ENCODE measurements at regions not wholly inside any gene's neighbourhood (a gene's known extent, or its start where the extent isn't known, plus 50 kb on each side); places are given as distances from the start of the nearest gene placed in this dataset.
"Not testable (repeated sequence)": the region's sequence is repeated elsewhere in the genome, so short reads cannot be mapped to it uniquely, and the experiment has no call there.

DNA sequence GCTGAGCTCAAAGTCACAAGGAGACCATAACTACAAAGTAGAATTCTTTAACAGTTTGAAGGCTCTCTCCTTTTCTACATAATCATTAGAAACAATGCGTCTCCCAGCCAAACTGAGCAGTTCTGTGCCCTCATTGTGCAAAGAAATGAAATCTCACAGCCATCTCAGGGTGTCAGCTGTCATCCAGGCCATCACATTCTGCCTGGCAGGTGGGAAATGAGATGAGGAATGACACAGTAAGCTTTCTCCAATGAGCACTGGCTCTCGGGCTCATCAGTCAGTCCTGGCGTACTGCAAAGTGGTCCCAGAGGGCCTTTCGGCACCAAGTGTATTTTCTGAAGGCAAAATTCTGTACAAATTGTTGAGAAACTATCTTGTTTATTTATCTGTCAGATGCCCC is 306.5 kb downstream of the KCTD12 start:
- DNase-seq (no peak), ATAC-seq (ENCODE audit: low read depth) (no peak)
- H3K4me3 Mint-ChIP-seq, result no peak overlapping the region
- no peaks in the 10 kb centered on the region for H3K36me3 Mint-ChIP-seq (ENCODE audit: low read depth)
- no peaks in the 10 kb centered on the region for H3K4me1 Mint-ChIP-seq
- H3K27me3 Mint-ChIP-seq, result no peaks in the 10 kb centered on the region
- POLR2A ChIA-PET, result no interaction called here
- CTCF ChIA-PET, result no interaction called here
- H3K9me3 Mint-ChIP-seq, result peaks cover 22% of the 10 kb centered on the region
- H3K27ac Mint-ChIP-seq, result no peak overlapping the region
- intact Hi-C loops (cut with micrococcal nuclease), result no loop called here
- TF ChIP-seq, protein P1, sequence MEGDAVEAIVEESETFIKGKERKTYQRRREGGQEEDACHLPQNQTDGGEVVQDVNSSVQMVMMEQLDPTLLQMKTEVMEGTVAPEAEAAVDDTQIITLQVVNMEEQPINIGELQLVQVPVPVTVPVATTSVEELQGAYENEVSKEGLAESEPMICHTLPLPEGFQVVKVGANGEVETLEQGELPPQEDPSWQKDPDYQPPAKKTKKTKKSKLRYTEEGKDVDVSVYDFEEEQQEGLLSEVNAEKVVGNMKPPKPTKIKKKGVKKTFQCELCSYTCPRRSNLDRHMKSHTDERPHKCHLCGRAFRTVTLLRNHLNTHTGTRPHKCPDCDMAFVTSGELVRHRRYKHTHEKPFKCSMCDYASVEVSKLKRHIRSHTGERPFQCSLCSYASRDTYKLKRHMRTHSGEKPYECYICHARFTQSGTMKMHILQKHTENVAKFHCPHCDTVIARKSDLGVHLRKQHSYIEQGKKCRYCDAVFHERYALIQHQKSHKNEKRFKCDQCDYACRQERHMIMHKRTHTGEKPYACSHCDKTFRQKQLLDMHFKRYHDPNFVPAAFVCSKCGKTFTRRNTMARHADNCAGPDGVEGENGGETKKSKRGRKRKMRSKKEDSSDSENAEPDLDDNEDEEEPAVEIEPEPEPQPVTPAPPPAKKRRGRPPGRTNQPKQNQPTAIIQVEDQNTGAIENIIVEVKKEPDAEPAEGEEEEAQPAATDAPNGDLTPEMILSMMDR (IDR thresholded peaks at IDR 0.05), result no peak

DNA sequence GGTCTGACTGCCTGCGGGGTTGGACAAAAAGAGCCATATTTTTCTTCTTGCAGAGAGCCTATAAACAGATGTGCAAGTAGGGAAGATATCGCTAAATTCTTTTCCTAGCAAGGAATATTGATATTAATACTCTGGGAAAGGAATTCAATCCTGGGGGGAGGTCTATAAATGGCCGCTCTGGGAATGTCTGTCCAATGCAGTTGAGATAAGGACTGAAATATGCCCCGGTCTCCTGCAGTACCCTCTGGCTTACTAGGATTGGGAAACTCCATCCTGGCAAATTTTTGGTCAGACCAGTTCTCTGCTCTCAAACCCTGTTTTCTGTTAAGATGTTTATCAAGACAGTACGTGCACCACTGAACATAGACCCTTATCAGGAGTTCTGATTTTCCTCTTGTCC is 310.6 kb downstream of the KCTD12 start:
- H3K27me3 Mint-ChIP-seq; intact Hi-C loops (cut with micrococcal nuclease); H3K4me1 Mint-ChIP-seq; CTCF ChIA-PET; H3K4me3 Mint-ChIP-seq; H3K36me3 Mint-ChIP-seq (ENCODE audit: low read depth); DNase-seq; POLR2A ChIA-PET; H3K27ac Mint-ChIP-seq; ATAC-seq (ENCODE audit: low read depth): not testable (repeated sequence)
- peaks cover 22% of the 10 kb centered on the region for H3K9me3 Mint-ChIP-seq

DNA sequence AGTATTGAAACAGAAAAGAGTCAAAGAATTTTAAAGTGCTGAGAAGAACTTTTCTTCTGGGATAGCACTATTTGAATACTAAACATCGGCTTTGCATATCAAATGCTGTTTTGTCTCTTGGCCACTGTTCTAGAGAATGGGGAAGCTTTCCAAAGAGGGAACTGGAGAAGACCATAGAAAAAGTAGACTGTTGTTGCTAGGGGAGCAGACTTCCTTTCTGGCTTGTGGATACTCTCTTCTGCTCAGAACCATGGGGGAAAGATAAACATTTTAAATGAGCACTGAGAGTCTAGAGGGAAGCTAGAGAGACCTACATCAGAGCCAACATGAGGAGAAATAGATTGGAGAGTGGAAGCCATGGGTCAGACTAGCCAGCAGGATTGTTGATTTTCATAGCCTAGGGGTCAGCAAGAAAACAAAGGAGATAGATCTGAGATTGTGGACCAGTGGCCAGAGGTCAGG is 315.7 kb downstream of the KCTD12 start:
- CTCF ChIA-PET, result no interaction called here
- DNase-seq (no peak), ATAC-seq (ENCODE audit: low read depth) (no peak)
- intact Hi-C loops (cut with micrococcal nuclease), result no loop called here
- POLR2A ChIA-PET, result no interaction called here
- peaks cover 5% of the 10 kb centered on the region for H3K9me3 Mint-ChIP-seq
- H3K36me3 Mint-ChIP-seq (ENCODE audit: low read depth), result no peaks in the 10 kb centered on the region
- no peaks in the 10 kb centered on the region for H3K4me1 Mint-ChIP-seq
- H3K27me3 Mint-ChIP-seq, result no peaks in the 10 kb centered on the region
- H3K27ac Mint-ChIP-seq, result no peak overlapping the region
- TF ChIP-seq, protein P1 (IDR thresholded peaks at IDR 0.05), result no peak
- H3K4me3 Mint-ChIP-seq, result no peak overlapping the region

DNA sequence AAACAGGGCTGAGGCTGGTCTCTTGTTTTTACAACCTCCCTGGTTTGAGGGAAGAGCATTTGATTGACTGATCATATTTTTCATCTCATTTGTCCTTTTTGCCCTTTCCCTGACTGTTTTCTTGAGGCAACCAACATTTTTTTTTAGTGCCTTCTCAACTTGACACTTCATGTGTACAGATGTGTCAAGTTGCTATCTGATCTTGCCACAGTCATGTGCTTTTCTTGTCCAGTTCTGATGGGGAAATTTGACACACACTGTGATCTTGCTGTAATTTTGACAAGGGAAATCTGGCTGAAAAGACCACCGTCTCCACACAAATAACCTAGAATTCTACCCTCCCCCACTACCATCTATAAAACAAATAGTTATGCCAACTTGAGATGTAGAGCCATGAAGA is 329.6 kb downstream of the KCTD12 start:
- Mint-ChIP-seq H3K36me3 (ENCODE audit: low read depth) (no peaks in the 10 kb centered on the region), H3K27me3 (peaks cover 3% of the 10 kb centered on the region), H3K4me3 (no peak overlapping the region), H3K27ac (no peak overlapping the region), H3K4me1 (no peaks in the 10 kb centered on the region), H3K9me3 (no peaks in the 10 kb centered on the region)
- TF ChIP-seq, protein P1 (IDR thresholded peaks at IDR 0.05), result no peak
- intact Hi-C loops (cut with micrococcal nuclease), result no loop called here
- POLR2A ChIA-PET, result no interaction called here
- no peak for ATAC-seq (ENCODE audit: low read depth)
- DNase-seq, result no peak
- CTCF ChIA-PET, result no interaction called here

DNA sequence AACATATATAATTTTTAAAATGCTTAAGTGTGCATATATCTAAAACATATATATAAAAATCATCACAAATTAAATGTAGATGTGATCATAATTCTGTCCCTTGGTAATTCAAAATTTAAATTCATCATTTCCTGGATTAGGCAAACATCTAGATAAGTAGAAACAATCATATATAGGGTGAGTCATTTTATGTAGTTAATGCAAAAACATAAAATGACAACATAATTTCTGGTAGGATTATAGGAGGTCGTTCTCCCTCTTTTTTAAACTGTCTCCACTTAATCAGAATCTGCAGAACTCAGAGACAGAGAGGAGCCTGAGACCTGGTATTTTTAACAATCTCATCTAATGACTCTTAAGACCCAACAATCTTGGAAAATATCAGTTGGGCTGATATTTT is 333.4 kb downstream of the KCTD12 start:
- CTCF ChIA-PET, result no interaction called here
- TF ChIP-seq, protein P1 (IDR thresholded peaks at IDR 0.05), result no peak
- no peak overlapping the region for H3K4me3 Mint-ChIP-seq
- no peaks in the 10 kb centered on the region for H3K4me1 Mint-ChIP-seq
- H3K9me3 Mint-ChIP-seq, result no peaks in the 10 kb centered on the region
- no peak for DNase-seq
- H3K36me3 Mint-ChIP-seq (ENCODE audit: low read depth), result no peaks in the 10 kb centered on the region
- peaks cover 3% of the 10 kb centered on the region for H3K27me3 Mint-ChIP-seq
- no peak for ATAC-seq (ENCODE audit: low read depth)
- POLR2A ChIA-PET, result no interaction called here
- intact Hi-C loops (cut with micrococcal nuclease), result no loop called here
- H3K27ac Mint-ChIP-seq, result no peak overlapping the region

DNA sequence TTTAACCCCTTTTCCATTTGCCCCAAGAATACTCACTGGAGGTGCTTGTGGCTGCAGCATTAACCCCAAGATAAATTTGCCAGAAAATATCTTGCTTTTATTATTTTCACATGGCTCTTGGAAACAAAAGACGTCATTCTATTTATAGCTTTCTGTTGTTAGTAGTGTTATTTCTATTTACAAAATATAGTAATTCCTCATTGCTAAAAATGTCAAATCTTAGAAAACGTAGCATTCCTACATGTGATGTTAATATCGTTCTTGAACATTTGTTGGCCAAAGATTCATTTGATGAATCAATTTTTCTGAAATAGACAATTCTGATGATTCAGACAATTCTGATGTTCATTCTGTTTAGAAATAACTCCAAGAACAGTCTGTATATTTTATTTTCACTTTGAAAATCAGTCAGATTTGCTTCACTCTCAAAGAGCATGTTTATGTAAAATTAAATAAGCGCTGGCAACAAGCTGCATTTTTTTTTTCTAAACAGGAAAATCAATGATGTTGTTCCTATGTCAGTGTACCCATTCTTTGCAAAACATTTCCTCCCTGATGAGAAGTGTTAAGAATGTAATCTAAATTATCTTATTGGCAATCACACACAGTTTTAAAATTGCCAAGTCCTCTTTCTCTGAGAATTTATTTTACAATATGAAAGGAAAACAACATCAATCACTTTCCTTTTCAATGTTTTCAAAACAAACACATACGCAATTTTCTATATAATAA is 334.0 kb downstream of the KCTD12 start:
- H3K27ac Mint-ChIP-seq, result no peak overlapping the region
- intact Hi-C loops (cut with micrococcal nuclease), result no loop called here

More for the DNA sequence above, 334.0 kb downstream of the KCTD12 start:
- Mint-ChIP-seq H3K4me1 (no peaks in the 10 kb centered on the region), H3K27me3 (peaks cover under 1% of the 10 kb centered on the region), H3K4me3 (no peak overlapping the region), H3K9me3 (no peaks in the 10 kb centered on the region), H3K36me3 (ENCODE audit: low read depth) (no peaks in the 10 kb centered on the region)
- ATAC-seq (ENCODE audit: low read depth) (no peak), DNase-seq (no peak)
- TF ChIP-seq, protein P1 (IDR thresholded peaks at IDR 0.05), result no peak
- POLR2A ChIA-PET, result no interaction called here
- CTCF ChIA-PET, result no interaction called here
